Fibroblast of lung (primary cell): ENCODE measurements at regions not wholly inside any gene's neighbourhood (a gene's known extent, or its start where the extent isn't known, plus 50 kb on each side); places are given as distances from the start of the nearest gene placed in this dataset.
"Not testable (repeated sequence)": the region's sequence is repeated elsewhere in the genome, so short reads cannot be mapped to it uniquely, and the experiment has no call there.

ENCODE experiments used
- DNase-seq, 2 donors: peaks; one replicate each; pipeline versions ENCODE4 v3.0.0 to v3.0.0-alpha.2; 2010; ENCODE audit warnings: low read depth in 2 of 2
- H2AFZ ChIP-seq: 2 replicates; pipeline ENCODE4 v1.5.1; 2012; ENCODE audit warnings: low read length, control low read depth, inconsistent platforms
- H3K27ac ChIP-seq: 2 replicates; pipeline ENCODE4 v1.5.1; 2011; ENCODE audit warnings: low read length, control low read depth; ENCODE audit not compliant: insufficient read depth
- H3K27me3 ChIP-seq: 2 replicates; pipeline ENCODE4 v1.5.1; 2011; ENCODE audit warnings: mild to moderate bottlenecking, low read length; ENCODE audit not compliant: control insufficient read depth, insufficient read depth
- H3K36me3 ChIP-seq: 2 replicates; pipeline ENCODE4 v1.5.1; 2011; ENCODE audit warnings: low read length; ENCODE audit not compliant: control insufficient read depth, insufficient read depth
- H3K4me1 ChIP-seq: 2 replicates; pipeline ENCODE4 v1.5.1; 2011; ENCODE audit warnings: low read length; ENCODE audit not compliant: control insufficient read depth, insufficient read depth; ENCODE audit errors: extremely low read depth
- H3K4me2 ChIP-seq: 2 replicates; pipeline ENCODE4 v1.5.1; 2011; ENCODE audit warnings: low read length, control low read depth; ENCODE audit not compliant: insufficient read depth; ENCODE audit errors: extremely low read depth
- H3K4me3 ChIP-seq, 4 experiments: fragments of 200-600 bp in 1 of 4; sonication (generic) in 1 of 4; replicated peaks in 1 of 4; 2 replicates each; pipeline ENCODE4 v1.5.1; 2011 to 2016; ENCODE audit warnings: low read length in 4 of 4, low read depth in 3 of 4, mild to moderate bottlenecking in 3 of 4, control low read depth in 2 of 4, inconsistent platforms in 1 of 4, mixed read lengths in 1 of 4; ENCODE audit not compliant: insufficient read depth in 1 of 4; ENCODE audit errors: control extremely low read depth in 1 of 4
- H3K79me2 ChIP-seq: 2 replicates; pipeline ENCODE4 v1.5.1; 2012; ENCODE audit warnings: mild to moderate bottlenecking, low read length, inconsistent platforms; ENCODE audit not compliant: control insufficient read depth, insufficient read depth
- H3K9ac ChIP-seq: 2 replicates; pipeline ENCODE4 v1.5.1; 2011; ENCODE audit warnings: mild to moderate bottlenecking, low read length, control low read depth; ENCODE audit not compliant: insufficient read depth
- H3K9me3 ChIP-seq: 2 replicates; pipeline ENCODE4 v1.5.1; 2012; ENCODE audit warnings: low read depth, low read length; ENCODE audit not compliant: control insufficient read depth, insufficient read depth
- H4K20me1 ChIP-seq: 2 replicates; pipeline ENCODE4 v1.5.1; 2011; ENCODE audit warnings: low read length; ENCODE audit not compliant: control insufficient read depth, insufficient read depth; ENCODE audit errors: extremely low read depth
- EZH2 ChIP-seq: IDR thresholded peaks from 2 replicates; pipeline ENCODE4 v1.5.1; 2012; ENCODE audit warnings: low read length, control low read depth, mild to moderate bottlenecking; ENCODE audit errors: missing control alignments
- TF ChIP-seq, protein P1 (sequence below), 2 donors: IDR thresholded peaks in 1 of 2; conservative IDR thresholded peaks in 1 of 2; 1 replicate in 1 of 2; 2 replicates in 1 of 2; pipeline ENCODE4 v1.5.1; 2011 to 2012; ENCODE audit warnings: low read length in 2 of 2, control low read depth in 1 of 2, inconsistent platforms in 1 of 2, low read depth in 1 of 2, mild to moderate bottlenecking in 1 of 2

DNA sequence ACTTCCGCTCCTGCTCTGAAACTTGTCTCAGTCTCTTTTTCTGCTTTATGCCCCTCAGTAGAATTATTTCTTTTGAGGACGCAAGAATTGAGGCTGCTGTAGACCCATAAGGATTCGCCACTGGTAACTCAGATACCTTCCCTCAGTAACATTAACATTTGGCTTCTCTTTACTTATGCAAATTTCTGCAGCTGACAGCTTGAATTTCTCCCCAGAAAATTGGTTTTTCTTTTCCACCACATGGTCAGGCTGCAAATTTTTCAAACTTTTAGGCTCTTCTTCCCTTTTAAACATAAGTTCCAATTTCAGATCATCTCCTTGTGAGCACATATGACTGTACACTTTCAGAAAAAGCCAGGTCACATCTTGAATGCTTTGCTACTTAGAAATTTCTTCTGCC, 839.3 kb upstream of the GRIA3 start:
- H3K9ac ChIP-seq = no peak overlapping the region
- no peak for DNase-seq
- H3K4me3 ChIP-seq = no peak overlapping the region
- no peaks in the 10 kb centered on the region for H3K9me3 ChIP-seq
- no peak overlapping the region for H3K4me2 ChIP-seq
- no peaks in the 10 kb centered on the region for H3K27me3 ChIP-seq
- no peaks in the 10 kb centered on the region for H3K79me2 ChIP-seq
- no peaks in the 10 kb centered on the region for H3K36me3 ChIP-seq
- TF ChIP-seq, protein P1, sequence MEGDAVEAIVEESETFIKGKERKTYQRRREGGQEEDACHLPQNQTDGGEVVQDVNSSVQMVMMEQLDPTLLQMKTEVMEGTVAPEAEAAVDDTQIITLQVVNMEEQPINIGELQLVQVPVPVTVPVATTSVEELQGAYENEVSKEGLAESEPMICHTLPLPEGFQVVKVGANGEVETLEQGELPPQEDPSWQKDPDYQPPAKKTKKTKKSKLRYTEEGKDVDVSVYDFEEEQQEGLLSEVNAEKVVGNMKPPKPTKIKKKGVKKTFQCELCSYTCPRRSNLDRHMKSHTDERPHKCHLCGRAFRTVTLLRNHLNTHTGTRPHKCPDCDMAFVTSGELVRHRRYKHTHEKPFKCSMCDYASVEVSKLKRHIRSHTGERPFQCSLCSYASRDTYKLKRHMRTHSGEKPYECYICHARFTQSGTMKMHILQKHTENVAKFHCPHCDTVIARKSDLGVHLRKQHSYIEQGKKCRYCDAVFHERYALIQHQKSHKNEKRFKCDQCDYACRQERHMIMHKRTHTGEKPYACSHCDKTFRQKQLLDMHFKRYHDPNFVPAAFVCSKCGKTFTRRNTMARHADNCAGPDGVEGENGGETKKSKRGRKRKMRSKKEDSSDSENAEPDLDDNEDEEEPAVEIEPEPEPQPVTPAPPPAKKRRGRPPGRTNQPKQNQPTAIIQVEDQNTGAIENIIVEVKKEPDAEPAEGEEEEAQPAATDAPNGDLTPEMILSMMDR (conservative IDR thresholded peaks at IDR 0.05 in 1 of 2, IDR thresholded peaks at IDR 0.05 in 1 of 2; ENCODE audit: low read depth in 1 of 2, low read length in 2 of 2) = no peak
- no peak for TF ChIP-seq EZH2
- no peak overlapping the region for H2AFZ ChIP-seq
- no peaks in the 10 kb centered on the region for H3K4me1 ChIP-seq
- H4K20me1 ChIP-seq = no peaks in the 10 kb centered on the region
- H3K27ac ChIP-seq = no peak overlapping the region

DNA sequence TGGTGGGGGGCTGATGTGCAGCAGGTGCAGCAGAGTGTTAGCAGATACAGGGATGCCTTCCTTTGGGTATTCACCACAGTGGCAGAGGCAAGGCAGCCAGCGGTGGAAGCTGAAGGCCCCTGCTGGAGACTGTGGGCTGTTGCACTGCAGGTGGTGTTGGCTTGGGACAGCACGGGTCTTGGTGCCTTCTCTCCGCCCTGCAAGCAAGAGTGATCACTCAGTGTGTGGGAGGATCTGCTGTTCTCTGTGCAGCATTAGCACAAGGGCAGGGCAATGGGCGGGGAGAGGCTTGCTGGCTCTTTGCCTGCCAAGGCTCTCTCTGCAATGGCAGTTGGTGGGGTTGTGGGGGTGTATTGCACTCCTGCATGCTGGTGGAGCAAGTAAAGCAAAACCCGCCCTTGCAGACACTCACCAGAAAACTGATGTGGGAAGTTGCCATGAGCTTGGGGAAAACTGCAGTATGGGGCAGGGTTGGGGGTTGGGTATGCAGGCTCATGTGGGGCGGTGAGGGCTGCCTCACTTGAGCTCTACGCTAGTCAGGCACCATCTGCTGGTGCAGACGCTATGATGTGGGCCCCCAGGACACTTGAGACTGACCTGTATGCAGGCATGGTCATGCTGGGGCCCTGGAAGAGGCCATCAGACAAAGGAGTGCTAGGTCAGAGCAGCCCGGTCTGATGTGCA, 820.8 kb upstream of the GRIA3 start:
- Histone ChIP-seq H3K27me3 (no peaks in the 10 kb centered on the region), H3K27ac (no peak overlapping the region), H3K4me1 (no peaks in the 10 kb centered on the region), H2AFZ (no peak overlapping the region), H3K4me2 (no peak overlapping the region), H3K9ac (no peak overlapping the region), H3K79me2 (no peaks in the 10 kb centered on the region), H4K20me1 (no peaks in the 10 kb centered on the region), H3K4me3 (no peak overlapping the region), H3K9me3 (no peaks in the 10 kb centered on the region), H3K36me3 (no peaks in the 10 kb centered on the region)
- no peak for DNase-seq
- TF ChIP-seq, protein P1 (conservative IDR thresholded peaks at IDR 0.05 in 1 of 2, IDR thresholded peaks at IDR 0.05 in 1 of 2; ENCODE audit: low read depth in 1 of 2, low read length in 2 of 2) = no peak
- no peak for TF ChIP-seq EZH2

DNA sequence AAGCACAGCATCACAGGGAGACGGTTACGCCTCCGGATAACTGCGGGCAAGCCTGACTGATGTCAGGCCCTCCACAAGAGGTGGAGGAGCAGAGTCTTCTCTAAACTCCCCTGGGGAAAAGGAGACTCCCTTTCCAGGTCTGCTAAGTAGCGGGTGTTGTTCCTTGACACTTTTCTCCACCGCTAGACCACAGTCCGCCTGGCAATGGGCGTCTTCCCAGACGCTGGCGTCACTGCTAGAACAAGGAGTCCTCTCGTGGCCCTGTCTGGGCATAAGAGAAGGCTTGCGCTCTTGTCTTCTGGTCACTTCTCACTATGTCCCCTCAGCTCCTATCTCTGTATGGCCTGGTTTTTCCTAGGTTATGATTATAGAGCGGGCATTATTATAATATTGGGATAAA, 808.5 kb upstream of the GRIA3 start:
- not testable (repeated sequence) for H3K27me3 ChIP-seq, H3K4me2 ChIP-seq, H3K79me2 ChIP-seq, DNase-seq, H3K27ac ChIP-seq, H3K4me1 ChIP-seq, H3K36me3 ChIP-seq, H3K4me3 ChIP-seq, H3K9ac ChIP-seq, H3K9me3 ChIP-seq, H4K20me1 ChIP-seq, H2AFZ ChIP-seq
